ENCODE measurements at regions not wholly inside any gene's neighbourhood (a gene's known extent, or its start where the extent isn't known, plus 50 kb on each side); places are given as distances from the start of the nearest gene placed in this dataset.

- no peaks in the 10 kb centered on the region for H3K27me3 ChIP-seq (replicated peaks; ENCODE audit: control insufficient read depth, insufficient read depth, low read length)
- H3K36me3 ChIP-seq (ENCODE audit: control insufficient read depth, insufficient read depth, low read length), result no peaks in the 10 kb centered on the region
- no peak overlapping the region for H3K4me3 ChIP-seq (replicated peaks; ENCODE audit: low read depth, low read length)
- DNase-seq (ENCODE audit: extremely low read depth, insufficient read length), result no peak
- TF ChIP-seq, protein P1, sequence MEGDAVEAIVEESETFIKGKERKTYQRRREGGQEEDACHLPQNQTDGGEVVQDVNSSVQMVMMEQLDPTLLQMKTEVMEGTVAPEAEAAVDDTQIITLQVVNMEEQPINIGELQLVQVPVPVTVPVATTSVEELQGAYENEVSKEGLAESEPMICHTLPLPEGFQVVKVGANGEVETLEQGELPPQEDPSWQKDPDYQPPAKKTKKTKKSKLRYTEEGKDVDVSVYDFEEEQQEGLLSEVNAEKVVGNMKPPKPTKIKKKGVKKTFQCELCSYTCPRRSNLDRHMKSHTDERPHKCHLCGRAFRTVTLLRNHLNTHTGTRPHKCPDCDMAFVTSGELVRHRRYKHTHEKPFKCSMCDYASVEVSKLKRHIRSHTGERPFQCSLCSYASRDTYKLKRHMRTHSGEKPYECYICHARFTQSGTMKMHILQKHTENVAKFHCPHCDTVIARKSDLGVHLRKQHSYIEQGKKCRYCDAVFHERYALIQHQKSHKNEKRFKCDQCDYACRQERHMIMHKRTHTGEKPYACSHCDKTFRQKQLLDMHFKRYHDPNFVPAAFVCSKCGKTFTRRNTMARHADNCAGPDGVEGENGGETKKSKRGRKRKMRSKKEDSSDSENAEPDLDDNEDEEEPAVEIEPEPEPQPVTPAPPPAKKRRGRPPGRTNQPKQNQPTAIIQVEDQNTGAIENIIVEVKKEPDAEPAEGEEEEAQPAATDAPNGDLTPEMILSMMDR (IDR thresholded peaks at IDR 0.05; ENCODE audit: insufficient read depth, low read length, poor library complexity, severe bottlenecking), result no peak
These were observed 449.1 kb upstream of the KAZN start for GRCh38 chr1:14149431-14149830.

DNA sequence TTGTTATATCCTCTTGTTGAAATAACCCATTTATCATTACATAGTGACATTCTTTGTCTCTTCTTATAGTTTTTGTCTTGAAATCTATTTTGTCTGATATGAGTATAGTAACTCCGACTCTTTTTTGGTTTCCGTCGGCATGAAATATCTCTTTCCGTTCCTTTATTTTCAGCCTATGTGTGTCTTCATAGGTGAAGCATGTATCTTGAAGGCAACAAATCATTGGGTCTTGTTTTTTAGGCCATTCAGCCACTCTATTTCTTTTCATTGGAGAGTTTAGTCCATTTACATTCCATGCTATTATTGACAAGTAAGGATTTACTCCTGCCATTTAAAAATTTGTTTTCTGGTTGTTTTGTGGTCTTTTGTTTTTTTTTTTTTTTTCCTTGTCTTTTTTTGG is 441.9 kb upstream of the KAZN start:
- no peak overlapping the region for H3K4me3 ChIP-seq (replicated peaks; ENCODE audit: low read depth, low read length)
- DNase-seq (ENCODE audit: extremely low read depth, insufficient read length), result no peak

DNA sequence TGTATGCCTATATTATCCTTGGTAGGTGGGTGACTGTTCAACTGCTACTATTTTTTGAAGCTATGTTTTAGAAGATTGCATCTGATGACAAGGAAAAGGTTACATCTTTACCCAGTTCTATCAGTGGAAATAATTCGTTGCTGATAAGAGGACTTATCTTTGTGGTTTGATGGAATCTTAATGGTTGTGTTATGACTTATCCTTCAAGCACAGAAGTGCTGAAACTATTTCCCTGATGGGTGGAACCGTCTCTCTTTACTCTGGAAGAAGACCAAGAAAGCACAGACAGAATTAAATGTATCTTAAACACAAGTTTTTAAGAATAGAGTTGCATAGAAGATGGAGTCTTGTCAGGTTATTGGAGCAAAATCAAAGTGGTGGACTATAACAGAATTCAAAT is 437.7 kb upstream of the KAZN start:
- TF ChIP-seq, protein P1 (IDR thresholded peaks at IDR 0.05; ENCODE audit: insufficient read depth, low read length, poor library complexity, severe bottlenecking), result no peak
- no peaks in the 10 kb centered on the region for H3K36me3 ChIP-seq (ENCODE audit: control insufficient read depth, insufficient read depth, low read length)
- H3K27me3 ChIP-seq (replicated peaks; ENCODE audit: control insufficient read depth, insufficient read depth, low read length), result no peaks in the 10 kb centered on the region
- no peak overlapping the region for H3K4me3 ChIP-seq (replicated peaks; ENCODE audit: low read depth, low read length)
- DNase-seq (ENCODE audit: extremely low read depth, insufficient read length), result no peak

More for the DNA sequence above, 441.9 kb upstream of the KAZN start:
- H3K27me3 ChIP-seq (replicated peaks; ENCODE audit: control insufficient read depth, insufficient read depth, low read length), result no peaks in the 10 kb centered on the region
- no peaks in the 10 kb centered on the region for H3K36me3 ChIP-seq (ENCODE audit: control insufficient read depth, insufficient read depth, low read length)
- TF ChIP-seq, protein P1 (IDR thresholded peaks at IDR 0.05; ENCODE audit: insufficient read depth, low read length, poor library complexity, severe bottlenecking), result no peak

DNA sequence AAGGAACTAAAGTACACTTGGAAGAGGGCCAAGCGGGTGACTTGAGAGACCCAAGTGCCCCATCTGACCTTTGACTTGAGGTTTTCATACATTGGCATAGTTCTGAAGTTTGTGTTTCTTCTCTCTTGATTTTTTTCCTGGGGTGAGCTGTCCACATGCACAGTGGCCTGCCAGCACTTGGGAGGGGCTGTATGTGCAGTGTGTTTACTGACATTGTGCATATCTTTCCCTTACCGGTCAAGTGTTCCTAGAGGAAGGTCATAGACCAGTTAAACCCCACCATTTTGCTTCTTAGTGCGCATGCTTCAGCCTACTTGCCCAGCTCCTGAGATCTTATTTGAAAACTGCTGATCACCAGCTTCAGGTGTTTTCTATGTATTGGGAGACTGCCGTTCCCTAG is 435.2 kb upstream of the KAZN start:
- H3K36me3 ChIP-seq (ENCODE audit: control insufficient read depth, insufficient read depth, low read length), result no peaks in the 10 kb centered on the region
- TF ChIP-seq, protein P1 (IDR thresholded peaks at IDR 0.05; ENCODE audit: insufficient read depth, low read length, poor library complexity, severe bottlenecking), result no peak
- no peak overlapping the region for H3K4me3 ChIP-seq (replicated peaks; ENCODE audit: low read depth, low read length)
- DNase-seq (ENCODE audit: extremely low read depth, insufficient read length), result no peak
- H3K27me3 ChIP-seq (replicated peaks; ENCODE audit: control insufficient read depth, insufficient read depth, low read length), result no peaks in the 10 kb centered on the region

GRCh38 chr1:14165371-14165801 is 433.1 kb upstream of the KAZN start:
- H3K36me3 ChIP-seq (ENCODE audit: control insufficient read depth, insufficient read depth, low read length), result no peaks in the 10 kb centered on the region
- no peak overlapping the region for H3K4me3 ChIP-seq (replicated peaks; ENCODE audit: low read depth, low read length)
- TF ChIP-seq, protein P1 (IDR thresholded peaks at IDR 0.05; ENCODE audit: insufficient read depth, low read length, poor library complexity, severe bottlenecking), result no peak
- DNase-seq (ENCODE audit: extremely low read depth, insufficient read length), result no peak
- H3K27me3 ChIP-seq (replicated peaks; ENCODE audit: control insufficient read depth, insufficient read depth, low read length), result no peaks in the 10 kb centered on the region

DNA sequence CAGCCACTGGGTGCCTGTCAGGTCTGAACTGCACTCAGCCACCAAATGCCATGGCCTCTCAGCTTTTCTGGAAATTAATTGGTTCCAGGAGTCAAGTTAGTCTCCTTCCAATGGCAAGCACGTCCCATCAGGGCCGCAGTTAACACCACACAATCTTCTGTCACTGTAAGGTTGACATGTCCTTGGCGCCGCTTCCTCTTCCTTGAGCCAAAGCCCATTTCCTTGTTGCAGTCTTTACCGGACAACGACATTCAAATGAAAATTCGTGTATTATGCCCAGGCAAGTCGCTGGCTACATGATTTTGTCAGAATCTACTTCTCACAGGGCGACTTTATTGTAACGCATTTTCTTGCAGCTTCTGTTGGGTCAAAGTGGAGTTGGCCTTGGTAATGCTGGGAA is 430.6 kb upstream of the KAZN start:
- TF ChIP-seq, protein P1 (IDR thresholded peaks at IDR 0.05; ENCODE audit: insufficient read depth, low read length, poor library complexity, severe bottlenecking), result no peak
- Histone ChIP-seq H3K36me3 (ENCODE audit: control insufficient read depth, insufficient read depth, low read length) (no peaks in the 10 kb centered on the region), H3K27me3 (replicated peaks; ENCODE audit: control insufficient read depth, insufficient read depth, low read length) (no peaks in the 10 kb centered on the region), H3K4me3 (replicated peaks; ENCODE audit: low read depth, low read length) (no peak overlapping the region)
- no peak for DNase-seq (ENCODE audit: extremely low read depth, insufficient read length)
